ENCODE measurements at regions not wholly inside any gene's neighbourhood (a gene's known extent, or its start where the extent isn't known, plus 50 kb on each side); places are given as distances from the start of the nearest gene placed in this dataset.
A peak's percentile ranks its signal among the peaks of the same experiment; 100 is the strongest.

GRCh38 chr15:39281094-39281493 is 299.8 kb upstream of the THBS1 start:
- TF ChIP-seq CTCF (IDR thresholded peaks at IDR 0.05; ENCODE audit: extremely low read depth in 1 of 2, insufficient read depth in 1 of 2, low read depth in 1 of 2, low read length in 2 of 2): no peak
- TF ChIP-seq POLR2A (IDR thresholded peaks at IDR 0.05; ENCODE audit: low read depth, low read length): no peak
- TF ChIP-seq EZH2 (IDR thresholded peaks at IDR 0.05; ENCODE audit: borderline replicate concordance, low read depth, low read length, severe bottlenecking): no peak
- peak; percentile 65 for TF ChIP-seq FOS (IDR thresholded peaks at IDR 0.05; ENCODE audit: borderline replicate concordance, insufficient read depth, low read length)
- no peak for TF ChIP-seq MAX (IDR thresholded peaks at IDR 0.05; ENCODE audit: insufficient read depth, insufficient read length)

All from endothelial cell of umbilical vein (primary cell).